ENCODE measurements at regions not wholly inside any gene's neighbourhood (a gene's known extent, or its start where the extent isn't known, plus 50 kb on each side); places are given as distances from the start of the nearest gene placed in this dataset.

DNA sequence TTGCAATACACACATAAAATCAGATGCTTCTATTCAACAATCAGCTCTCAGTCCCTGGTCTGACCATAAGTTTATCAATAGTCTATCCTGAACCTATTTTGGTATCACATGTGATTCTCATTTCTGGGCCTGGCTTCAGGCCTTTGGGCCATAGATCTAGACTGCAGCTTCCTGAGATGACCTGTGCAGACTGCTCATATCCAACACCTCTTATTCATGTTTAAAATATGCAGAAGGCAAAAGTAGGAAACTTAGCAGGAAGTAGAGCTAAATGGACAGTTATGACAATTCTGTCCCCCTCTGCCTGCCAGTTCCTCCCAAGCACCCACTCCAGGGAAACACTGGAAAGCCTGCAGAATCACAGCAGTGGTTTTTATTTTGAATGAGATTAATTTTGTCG lies 53.3 kb downstream of the C7orf25 start:
- no peak for DNase-seq

DNA sequence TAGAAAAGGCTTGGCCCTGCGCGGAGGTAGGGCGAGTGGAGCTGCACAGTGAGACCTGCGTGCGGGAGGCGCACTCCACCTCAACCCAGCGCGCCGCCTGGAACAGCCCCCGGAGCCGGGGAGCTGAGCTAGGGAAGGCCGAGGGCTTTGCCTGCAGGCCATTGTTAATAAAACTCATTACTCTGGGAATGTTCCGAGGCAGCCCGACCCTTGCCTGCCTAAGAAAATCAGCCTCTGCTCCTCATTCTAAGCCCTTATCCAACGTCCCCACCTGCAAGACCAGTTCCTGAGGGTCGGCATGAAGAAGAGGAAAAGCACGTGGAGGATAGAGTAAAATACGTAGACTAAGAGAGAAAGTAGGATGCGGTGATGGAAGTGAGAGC lies 55.3 kb downstream of the C7orf25 start:
- no peak for DNase-seq

DNA sequence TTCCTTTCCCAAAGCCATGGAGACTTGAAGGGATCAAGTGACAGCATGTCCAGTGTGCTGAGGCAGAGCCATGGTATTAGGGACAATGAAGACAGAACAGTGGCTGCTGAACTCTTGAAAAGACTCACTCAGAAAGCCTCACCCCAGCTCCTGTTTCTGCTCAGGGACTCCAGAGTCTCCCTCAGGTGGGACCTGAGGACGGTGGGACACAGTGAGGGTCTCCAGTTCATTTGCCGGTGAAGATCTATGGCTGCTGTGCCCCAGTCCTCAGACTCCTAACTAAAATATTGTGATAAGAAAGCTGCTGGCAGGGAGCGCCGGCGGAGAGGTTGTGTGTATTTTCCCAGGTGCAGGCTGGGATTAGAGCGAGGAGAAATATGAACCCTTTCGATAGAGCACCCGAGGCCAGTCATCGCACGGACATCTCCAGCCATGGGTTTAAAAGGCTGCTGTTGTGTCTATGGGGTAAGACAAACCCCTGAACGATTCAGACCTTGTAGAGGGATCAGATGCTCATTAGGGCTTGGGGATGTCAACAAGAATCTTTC lies 57.2 kb downstream of the C7orf25 start:
- no peak for DNase-seq

DNA sequence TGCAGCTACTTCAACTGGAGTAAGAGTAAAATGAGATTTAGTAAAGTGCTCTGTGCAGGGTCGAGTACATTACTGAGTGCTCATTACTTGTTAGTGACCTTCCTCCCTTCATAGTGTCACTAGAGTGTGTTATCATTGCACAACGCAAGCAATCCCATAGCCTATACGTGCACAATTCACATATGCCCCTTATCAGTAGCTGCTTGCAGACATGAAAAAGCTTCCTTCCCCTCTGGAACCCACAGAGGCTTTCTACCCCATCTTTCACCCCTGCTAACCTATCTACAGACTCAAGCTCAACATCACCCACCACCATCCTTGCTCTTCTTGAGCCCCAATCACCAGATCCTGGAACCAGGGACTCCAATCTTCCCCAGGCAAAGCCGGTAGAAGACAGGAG lies 59.3 kb downstream of the C7orf25 start:
- DNase-seq: no peak

DNA sequence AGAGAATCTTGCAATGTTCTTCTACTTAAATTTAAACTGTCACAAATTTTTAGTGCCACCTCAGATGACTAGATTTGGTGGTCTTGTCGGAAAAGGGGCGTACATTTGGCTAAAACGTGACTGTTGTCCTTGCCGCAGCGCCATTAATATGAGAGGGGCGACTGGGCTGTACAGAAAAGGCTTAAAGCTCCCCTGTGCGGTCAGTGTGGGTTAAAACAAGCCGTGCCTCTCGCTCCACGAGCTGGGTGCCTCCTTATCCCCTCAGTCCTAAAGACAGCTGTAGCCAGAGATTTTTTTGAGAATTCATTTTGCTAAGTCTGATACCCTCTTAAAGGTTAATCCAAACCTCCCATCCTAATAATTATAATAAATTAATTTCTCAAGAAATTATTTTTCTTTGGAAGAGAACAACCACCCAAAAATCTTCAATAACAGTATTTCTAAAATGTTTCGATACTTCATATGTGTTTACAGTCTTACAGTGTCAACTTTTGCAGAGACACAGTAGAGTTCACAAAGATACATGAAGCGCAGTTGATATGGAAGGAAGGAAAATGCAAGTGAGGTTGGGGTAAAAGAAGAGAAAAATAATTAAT lies 68.6 kb downstream of the C7orf25 start:
- peak; percentile 3 for DNase-seq

DNA sequence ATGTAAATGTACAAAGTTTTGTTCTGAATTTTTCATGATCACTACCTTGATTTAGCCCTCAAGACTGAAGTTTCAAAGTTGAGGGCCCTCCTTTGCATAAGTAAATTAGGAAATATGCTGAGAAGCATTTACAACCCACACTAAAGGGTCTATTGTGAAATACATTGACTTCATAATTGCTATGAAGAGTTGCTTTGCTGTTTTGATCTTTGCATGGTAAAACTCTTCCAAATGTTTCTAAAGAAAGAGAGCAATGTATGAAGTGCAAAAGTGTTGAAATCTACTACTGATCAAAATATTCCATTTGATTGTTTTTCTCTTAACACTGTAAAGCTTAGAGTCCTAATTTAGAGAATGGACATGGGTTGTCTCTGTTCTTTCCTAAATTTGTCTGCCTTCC lies 77.2 kb downstream of the C7orf25 start:
- DNase-seq: no peak

DNA sequence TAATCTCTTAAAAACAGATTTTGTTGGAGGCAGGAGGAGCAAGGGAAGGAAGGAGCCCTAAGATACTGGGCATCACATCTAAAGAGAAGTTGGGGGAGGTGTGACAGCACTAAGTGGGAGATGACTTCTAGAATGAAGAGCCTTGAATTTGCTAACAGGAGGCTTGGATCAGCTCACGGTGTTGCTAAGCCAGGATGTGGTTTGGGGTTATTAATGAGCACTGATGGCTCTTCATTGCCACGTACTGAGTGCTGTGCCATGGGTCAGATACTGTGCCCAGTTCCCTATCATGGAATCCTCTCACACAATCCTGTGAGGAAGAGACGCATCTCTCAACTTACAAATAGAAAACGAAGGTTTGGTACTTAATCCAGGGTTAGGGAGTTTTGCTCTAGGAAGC lies 78.5 kb downstream of the C7orf25 start:
- DNase-seq: no peak

DNA sequence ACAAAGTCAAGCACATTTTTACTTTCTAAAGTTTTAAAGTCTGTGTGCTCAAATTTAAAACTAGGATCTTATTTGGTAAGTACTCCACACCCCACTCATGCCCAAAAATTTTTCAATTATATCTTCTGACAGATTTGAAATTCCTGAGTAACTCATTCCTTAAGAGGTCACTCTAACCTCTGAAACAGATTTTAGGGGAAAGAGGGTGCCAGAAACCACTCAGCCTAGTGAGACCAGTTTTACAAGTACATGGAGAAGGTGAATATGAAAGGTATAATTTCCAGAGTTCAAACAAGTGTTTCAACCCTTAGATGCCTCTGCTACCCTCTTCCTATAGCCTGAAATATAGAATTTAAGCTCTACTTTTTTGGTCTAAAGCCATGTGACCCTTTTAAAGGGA lies 79.2 kb downstream of the C7orf25 start:
- DNase-seq: no peak

DNA sequence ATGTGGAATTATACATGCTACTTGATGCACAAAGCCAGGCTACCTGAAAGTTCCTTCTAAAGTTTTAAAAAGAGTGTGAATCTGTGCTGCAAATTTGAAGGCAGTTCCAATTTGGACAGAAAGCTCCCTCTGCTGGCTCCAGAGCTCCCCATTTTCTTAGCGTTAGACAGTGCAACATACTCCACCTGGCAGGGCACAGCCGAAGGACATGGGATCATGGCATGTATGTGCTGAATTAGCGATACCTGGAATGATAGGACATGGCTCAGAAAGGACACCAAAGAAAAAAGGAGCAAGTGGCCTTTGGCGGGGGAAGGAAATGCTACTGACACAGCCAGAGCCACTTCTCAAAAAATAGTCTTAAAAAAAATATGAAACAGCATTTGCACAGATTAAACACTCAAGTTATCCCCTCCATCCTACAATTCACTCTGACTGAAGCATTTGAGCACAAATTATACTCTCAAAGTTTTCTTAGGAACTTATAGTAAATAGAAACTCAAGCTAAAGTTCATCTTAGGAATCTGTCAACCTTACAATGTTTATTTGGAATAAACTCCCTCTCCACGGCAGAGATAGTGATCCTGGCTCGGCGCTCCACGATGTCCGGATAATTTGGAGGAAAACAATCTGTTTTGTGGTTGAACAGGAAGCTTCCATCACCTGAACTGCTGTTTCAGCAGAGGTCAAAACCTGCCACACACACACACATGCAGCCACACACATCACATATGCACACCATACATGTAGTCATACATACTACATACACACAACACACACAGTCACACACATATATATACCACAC lies 80.0 kb downstream of the C7orf25 start:
- DNase-seq: no peak

DNA sequence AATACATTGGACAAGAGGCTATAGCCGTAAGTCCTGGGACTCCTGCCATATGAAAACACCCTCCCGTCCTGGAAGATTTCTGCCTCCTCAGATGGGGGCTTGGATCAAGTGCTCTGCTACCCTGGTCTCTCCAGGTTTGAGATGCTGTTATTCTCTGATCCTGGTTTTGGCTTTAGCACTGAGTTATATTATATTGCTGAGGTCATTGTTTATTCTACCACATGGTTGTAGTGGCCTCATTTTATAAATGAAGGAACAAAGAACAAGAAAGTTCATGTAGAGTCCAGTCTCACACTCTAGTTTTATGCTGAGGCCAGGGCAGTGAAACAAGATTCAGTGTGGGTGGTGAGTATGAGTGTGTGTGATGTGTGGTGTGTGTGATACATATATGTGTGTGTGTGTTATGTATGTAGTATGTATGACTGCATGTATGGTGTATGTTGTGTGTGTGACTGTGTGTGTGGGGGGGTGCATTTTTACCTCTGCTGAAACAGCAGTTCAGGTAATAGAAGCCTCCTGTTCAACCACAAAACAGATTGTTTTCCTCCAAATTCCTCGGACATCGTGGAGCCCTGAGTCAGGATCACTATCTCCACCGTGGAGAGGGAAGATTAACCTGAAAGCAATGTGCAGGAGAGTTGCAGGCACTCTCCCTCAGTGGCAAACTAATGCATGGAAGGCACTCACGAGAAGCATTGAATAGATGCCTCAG lies 80.7 kb downstream of the C7orf25 start:
- DNase-seq: no peak

DNA sequence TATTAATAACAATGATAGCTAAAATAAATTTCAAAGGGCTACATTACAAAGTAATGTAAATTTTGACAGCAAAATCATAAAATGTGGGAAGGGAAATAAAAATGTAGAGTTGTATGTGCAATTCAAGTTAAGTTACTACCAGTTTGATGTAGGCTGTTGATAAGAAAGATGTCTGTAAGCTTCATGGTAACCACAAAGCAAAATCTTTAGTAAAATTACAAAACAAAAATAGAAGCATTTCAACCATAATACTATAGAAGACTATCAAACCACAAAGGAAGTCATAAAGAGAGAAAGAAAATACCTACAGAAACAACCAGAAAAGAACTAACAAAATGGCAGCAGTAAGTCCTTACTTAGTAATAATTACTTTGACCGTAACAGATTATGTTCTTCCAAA lies 99.1 kb downstream of the C7orf25 start:
- no peak for DNase-seq

DNA sequence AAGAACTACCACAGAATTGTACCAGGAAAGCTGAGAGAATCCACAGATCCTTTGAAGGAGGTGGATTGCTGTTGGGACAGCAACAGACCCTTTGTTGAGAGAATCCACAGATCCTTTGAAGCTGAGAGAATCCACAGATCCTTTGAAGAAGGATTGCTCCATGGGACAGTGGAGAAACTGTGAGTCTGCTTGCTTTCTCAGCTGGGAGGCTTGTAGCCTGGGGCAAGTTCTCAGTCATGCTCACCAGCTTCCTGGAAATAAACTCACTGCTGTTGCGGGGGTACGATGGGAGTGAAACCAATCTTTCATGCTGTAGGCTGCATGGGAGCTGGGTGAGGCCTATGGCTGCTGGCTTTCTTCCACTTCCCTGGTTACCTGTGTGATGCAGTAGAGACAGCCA lies 106.3 kb downstream of the C7orf25 start:
- DNase-seq: no peak

DNA sequence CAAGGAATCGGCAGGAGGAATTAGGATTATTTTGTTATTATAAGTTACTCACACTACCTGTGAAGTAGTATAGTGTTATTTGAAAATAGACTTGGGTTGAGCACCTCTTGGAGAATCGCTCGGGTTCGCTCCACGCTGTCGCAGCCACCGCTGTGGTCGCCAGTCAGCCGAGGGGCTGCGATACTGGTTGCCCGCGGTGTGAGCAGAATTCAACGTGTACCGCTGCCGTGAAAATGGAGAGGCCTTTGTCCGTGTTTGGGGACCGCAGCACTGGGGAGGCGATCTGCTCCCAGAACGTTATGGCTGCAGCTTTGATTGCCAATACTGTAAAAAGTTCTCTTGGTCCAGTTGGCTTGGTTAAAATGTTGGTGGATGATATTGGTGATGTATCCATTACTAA lies 117.2 kb downstream of the C7orf25 start:
- no peak for DNase-seq

DNA sequence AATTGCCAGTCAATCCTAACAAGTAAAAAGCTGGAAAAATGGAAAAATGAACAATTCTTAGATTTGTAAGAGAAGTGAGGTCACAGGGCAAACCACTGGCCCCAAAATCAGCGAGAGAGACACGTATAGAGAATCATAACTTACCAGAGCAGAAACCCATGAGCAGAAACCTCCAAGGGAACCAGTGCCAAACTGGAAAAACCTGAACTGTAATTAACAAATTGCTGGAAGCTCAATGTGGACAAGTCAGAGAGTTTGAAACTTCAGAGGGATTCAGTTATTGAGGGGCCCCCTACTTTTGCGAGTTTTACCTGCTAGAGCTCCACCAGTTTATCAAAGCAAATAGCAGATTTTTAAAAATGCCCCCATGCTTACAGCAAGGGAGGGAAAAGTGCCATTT lies 119.0 kb downstream of the C7orf25 start:
- no peak for DNase-seq

DNA sequence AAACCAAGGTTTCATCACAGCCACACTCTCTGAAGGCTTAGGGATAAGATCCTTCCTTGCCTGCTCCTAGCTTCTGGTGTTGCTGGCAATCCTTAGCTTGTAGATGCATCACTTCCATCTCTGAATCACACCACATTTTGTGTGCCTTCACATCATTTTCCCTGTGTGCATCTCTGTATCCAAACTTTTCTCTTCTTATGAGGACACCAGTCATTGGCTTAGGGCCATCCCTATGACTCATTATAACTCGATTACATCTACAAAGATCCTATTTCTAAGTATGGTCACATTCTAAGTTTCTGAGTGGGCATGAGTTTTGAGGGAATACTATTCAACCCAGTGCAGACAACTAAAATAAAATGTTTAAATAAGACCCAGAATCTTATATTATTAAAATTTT lies 121.7 kb downstream of the C7orf25 start:
- no peak for DNase-seq

DNA sequence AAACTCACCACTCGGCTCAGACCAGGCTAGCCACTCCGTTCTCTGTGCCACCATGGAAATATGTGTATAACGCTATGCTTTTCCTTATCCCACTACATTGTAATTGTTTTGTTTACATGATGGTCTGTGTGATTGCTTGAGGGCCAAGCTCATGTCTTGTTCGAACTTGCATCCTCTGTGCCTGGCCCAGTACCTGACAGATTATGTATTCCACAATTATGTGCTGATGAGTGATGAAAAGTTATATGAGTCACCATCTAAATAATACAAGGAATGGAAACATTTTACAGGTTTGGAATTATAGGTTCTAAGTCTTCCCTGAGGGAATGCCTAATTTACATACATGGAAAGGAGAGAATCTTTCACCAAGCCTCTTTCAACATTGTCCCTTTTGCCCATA lies 137.4 kb downstream of the C7orf25 start:
- DNase-seq: no peak

DNA sequence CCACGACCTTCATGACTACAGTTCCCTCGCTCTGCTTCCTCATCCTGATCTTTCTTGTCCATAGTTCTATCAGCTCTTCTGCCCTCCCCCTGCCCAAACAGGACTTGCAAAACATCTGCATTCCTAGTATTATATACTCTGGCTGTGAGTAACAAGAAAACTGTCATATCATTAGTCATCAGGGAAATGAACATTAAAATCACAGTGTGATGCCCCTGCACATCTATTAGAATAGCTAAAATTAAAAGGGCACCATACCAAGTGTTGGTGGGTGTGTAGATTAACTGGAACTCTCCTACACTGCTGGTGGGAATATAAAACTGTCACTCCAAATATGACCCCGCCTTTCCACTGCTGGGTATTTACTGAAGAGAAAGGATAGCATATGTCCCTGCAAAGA lies 141.8 kb downstream of the C7orf25 start:
- DNase-seq: no peak

DNA sequence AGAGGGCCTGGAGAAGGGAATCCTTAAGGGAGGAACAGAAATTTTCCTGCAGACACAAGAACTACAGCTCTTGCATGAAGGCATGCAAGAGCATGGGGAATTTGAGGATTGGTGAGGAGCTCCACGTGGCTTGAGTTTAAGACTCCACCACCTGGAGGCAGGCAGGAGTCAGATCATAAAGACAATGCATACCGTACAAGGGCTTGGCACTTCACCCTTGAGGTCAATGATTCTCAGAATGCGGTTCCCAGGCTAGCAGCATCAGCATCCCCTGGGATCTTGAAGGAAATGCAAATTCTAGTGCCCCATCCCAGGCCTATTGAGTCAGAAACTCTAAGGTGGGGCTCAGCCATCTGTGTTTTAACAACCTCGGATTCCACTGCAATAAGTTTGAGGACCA lies 143.8 kb downstream of the C7orf25 start:
- DNase-seq: no peak

DNA sequence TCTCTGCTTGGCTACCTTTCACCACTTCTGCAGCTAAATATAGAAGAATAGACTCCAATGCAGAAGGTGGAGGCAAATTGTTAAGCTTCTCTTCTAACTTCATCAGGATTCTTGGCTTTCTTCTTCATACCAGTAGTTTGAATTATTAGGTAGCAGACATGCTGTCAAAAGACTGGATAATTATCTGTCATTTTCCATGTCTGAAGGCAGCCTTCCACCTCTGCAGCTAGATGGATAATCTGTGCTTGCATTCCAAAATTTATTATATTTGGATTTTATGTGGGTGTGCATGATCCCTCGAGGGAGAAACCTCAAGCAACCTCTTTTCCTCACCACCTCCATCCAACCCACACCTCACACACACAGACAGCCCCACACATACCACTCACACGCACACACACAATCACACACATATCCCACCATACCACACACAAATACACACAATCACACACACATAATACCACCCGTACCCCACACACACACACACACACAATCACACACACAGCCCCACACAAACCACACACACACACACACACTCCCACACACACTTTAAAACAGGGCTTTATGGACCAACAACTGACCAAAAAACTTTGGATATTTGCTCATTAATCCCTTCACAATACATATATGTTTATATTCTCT lies 145.0 kb downstream of the C7orf25 start:
- DNase-seq: no peak

DNA sequence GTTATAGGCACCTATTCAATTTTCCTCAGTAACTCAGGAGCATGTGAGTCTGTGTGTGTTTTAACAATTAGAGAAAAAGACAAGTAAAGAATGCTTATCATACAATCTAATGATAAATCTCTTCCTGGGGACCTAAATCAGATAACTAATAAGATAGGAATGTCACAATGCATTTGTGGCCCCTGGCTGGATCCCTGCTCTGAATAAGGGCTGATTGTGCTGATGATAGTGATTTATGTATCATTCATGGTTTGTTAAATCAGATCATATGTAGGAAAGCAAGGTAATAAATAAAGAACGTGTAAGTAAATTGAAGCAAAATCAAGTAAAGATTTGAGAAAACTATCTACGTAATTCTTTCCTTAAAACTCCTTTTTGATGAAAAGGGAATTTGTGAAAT lies 145.9 kb downstream of the C7orf25 start:
- no peak for DNase-seq

DNA sequence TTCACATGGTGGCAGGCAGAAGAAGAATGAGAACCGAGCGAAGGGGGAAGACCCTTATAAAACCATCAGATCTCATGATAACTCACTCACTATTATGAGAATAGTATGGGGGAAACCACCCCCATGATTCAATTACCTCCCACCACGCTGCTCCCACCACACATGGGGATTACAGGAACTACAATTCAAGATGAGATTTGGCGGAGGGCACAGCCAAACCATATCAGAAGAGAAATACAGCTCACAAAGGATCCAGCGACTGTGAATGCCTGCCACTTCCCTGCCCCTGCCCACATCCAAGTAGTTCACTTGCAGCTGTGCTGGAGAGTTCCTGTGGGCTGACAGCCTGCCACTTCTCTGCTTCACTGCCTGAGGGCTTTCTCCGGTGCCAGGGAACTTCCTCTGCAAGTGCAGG lies 148.7 kb downstream of the C7orf25 start:
- DNase-seq: no peak

DNA sequence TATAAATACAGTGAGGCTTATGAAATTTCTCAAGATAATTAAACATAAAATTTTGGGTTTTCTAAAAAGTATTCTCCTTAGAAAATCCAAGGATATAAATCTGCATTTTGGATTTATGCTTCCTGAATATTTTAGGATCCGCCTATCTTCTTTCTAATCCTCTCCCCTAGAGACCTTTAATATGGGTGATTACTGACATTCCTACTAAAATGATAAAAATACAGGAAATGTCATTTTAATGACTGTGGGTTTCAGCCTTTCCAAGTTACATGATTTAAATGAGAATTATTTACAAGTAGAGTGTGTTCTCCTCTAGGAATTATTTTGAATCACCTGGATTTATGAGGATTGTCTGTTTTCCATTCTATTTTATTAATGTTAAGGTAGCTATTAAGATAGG lies 150.4 kb downstream of the C7orf25 start:
- DNase-seq: no peak

DNA sequence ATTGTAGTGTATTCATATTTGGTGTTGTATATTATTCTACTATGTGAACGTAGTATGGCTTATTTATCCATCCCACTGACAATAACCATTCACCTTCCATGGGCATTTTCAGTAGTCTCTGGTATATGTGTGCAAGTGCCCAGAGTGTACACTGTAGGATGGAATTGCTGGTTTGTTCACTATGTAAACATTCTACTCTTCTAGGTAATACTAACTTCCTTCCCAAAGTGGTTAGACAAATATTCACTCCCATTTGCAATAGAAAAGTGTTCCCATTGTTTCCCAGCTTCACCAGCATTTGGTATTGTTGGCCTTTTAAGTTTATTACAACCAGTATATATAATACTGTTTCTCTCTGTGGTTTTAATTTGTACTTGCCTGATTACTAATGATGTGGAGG lies 153.7 kb downstream of the C7orf25 start:
- no peak for DNase-seq

DNA sequence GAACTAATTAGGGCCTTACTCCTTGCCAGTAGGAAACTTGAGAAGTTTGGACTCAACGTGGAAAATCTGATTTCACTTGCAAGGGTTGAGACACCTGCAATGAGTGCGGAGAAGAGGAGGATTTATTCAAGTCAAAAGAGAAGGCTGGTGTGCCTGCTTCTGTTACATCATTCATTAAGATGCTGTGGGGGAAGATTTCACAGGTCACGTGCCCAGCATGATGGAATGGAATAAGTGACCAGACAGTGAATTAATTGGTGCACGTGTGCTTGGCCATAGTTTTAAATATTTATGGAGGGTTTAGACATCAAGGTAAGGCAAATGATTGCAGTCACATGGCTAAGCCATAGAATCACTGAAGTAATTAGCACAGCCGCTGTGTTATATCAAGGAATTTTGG lies 155.0 kb downstream of the C7orf25 start:
- no peak for DNase-seq

Data from COR-L47 (cell line).